GM19239 (cell line): ENCODE measurements at regions not wholly inside any gene's neighbourhood (a gene's known extent, or its start where the extent isn't known, plus 50 kb on each side); places are given as distances from the start of the nearest gene placed in this dataset.
"Not testable (repeated sequence)": the region's sequence is repeated elsewhere in the genome, so short reads cannot be mapped to it uniquely, and the experiment has no call there.

Source experiments
- DNase-seq: peaks from one replicate; pipeline ENCODE4 v3.0.0; 2011; ENCODE audit warnings: low spot score; ENCODE audit not compliant: insufficient read length
- FAIRE-seq: peaks from 2 replicates; lab custom pipeline; 2011; peaks lifted over from hg19 to GRCh38; lab: Jason Lieb, UNC

GRCh38 chr16:31718998-31719397 is 154.6 kb upstream of the ZNF267 start:
- DNase-seq (no peak), FAIRE-seq (no peak)

- no peak for DNase-seq
- FAIRE-seq, result no peak
Observed at GRCh38 chr16:31727553-31727952, 146.1 kb upstream of the ZNF267 start.

- FAIRE-seq, result no peak
- no peak for DNase-seq
Observed at GRCh38 chr16:31734265-31734664, 139.3 kb upstream of the ZNF267 start.

- FAIRE-seq, DNase-seq: not testable (repeated sequence)
Observed at GRCh38 chr16:31745098-31745497, 128.5 kb upstream of the ZNF267 start.

- FAIRE-seq, result no peak
- no peak for DNase-seq
Observed at GRCh38 chr16:31745900-31746299, 127.7 kb upstream of the ZNF267 start.

GRCh38 chr16:31754998-31755615 is 118.5 kb upstream of the ZNF267 start:
- FAIRE-seq, result no peak
- DNase-seq, result no peak

- no peak for FAIRE-seq
Observed at GRCh38 chr16:31764103-31764502, 109.5 kb upstream of the ZNF267 start.

GRCh38 chr16:31767267-31767666 is 106.3 kb upstream of the ZNF267 start:
- no peak for DNase-seq
- no peak for FAIRE-seq

More at GRCh38 chr16:31764103-31764502, 109.5 kb upstream of the ZNF267 start:
- DNase-seq, result no peak

GRCh38 chr16:31780342-31780741 is 93.3 kb upstream of the ZNF267 start:
- no peak for DNase-seq
- no peak for FAIRE-seq

GRCh38 chr16:31785126-31785525 is 88.5 kb upstream of the ZNF267 start:
- no peak for FAIRE-seq
- no peak for DNase-seq

- DNase-seq (no peak), FAIRE-seq (no peak)
Observed at GRCh38 chr16:31807086-31807485, 66.5 kb upstream of the ZNF267 start.

- DNase-seq (no peak), FAIRE-seq (no peak)
Observed at GRCh38 chr16:31810863-31811262, 62.7 kb upstream of the ZNF267 start.

- FAIRE-seq, DNase-seq: not testable (repeated sequence)
Observed at GRCh38 chr16:31816141-31816540, 57.5 kb upstream of the ZNF267 start.

GRCh38 chr16:31819386-31819785 is 54.2 kb upstream of the ZNF267 start:
- FAIRE-seq (no peak), DNase-seq (no peak)

GRCh38 chr16:31819948-31820347 is 53.7 kb upstream of the ZNF267 start:
- DNase-seq (no peak), FAIRE-seq (no peak)
